GM10266 (cell line): ENCODE measurements at regions not wholly inside any gene's neighbourhood (a gene's known extent, or its start where the extent isn't known, plus 50 kb on each side); places are given as distances from the start of the nearest gene placed in this dataset.
"Not testable (repeated sequence)": the region's sequence is repeated elsewhere in the genome, so short reads cannot be mapped to it uniquely, and the experiment has no call there.

Experiments used
- DNase-seq: peaks from one replicate; pipeline ENCODE4 v3.0.0; 2012; ENCODE audit errors: extremely low spot score
- CTCF ChIP-seq: IDR thresholded peaks from 2 replicates; pipeline ENCODE4 v1.5.1; 2012; ENCODE audit warnings: mild to moderate bottlenecking, low read depth; ENCODE audit not compliant: control insufficient read depth, insufficient read depth; ENCODE audit errors: missing control alignments

- no peak for DNase-seq
- no peak for TF ChIP-seq CTCF
Measured at GRCh38 chrX:63186137-63186536, 165.0 kb downstream of the SPIN4 start.

DNA sequence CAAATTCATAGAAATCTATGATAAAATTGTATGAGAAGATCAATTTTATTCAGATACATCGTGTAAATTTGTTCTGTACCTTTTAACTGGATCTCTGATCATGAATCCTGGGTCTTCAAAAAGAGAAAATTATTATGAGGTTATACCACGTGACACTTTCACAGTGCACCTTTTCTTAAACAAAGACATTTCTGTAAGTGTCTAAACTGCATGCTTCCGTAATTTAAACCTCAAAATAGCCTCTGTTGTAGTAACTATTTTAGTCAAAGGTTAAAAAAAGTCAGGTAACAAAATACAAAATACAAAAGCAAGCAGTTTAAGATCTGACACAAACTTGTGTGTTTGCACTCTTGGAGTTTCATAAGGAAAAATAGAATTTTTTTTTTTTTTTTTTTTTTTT lies 171.3 kb downstream of the SPIN4 start:
- not testable (repeated sequence) for DNase-seq

- DNase-seq, result not testable (repeated sequence)
Measured at GRCh38 chrX:63176578-63176977, 174.6 kb downstream of the SPIN4 start.

- DNase-seq, result not testable (repeated sequence)
Measured at GRCh38 chrX:63173841-63174718, 177.1 kb downstream of the SPIN4 start.

DNA sequence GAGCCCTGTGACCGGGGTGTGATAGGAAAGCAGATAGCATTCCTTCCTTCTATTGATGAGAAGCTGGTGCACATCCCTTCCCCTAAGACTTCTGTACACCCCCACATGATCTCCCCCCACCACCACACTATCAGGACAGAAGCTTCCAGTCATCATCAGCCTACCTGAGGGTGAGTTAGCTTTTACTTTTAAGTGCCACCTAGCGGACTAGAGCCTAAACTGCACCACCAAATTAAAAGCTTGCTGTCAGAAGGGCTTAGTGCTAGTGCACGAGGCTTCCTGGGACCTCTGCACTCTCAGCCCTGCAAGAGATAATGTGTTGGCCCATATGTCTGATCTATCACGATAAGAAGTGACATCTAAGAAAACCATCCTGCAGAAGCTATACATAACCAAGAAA lies 181.7 kb downstream of the SPIN4 start:
- not testable (repeated sequence) for DNase-seq

- DNase-seq, result not testable (repeated sequence)
Measured at GRCh38 chrX:63168949-63169348, 182.2 kb downstream of the SPIN4 start.

DNA sequence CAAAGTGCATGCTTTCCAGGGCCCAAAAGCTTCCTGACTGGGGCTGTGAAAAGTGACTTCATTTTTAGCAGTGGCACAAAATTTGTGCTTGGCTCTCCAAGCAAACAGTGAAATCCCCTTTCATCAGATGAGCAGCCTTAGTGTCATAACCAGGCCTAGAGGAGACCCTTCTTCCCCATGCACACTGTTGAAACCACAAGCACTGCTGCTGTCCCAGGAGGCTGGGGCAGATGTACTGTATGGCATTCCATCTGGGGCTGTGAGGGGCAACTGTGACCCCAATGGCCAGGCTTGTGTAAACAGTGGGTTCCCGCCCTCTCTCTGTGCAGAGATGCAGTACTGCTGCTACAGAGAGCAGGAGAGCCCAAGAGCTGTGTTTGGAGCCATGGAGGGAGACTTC lies 184.1 kb downstream of the SPIN4 start:
- not testable (repeated sequence) for DNase-seq

DNA sequence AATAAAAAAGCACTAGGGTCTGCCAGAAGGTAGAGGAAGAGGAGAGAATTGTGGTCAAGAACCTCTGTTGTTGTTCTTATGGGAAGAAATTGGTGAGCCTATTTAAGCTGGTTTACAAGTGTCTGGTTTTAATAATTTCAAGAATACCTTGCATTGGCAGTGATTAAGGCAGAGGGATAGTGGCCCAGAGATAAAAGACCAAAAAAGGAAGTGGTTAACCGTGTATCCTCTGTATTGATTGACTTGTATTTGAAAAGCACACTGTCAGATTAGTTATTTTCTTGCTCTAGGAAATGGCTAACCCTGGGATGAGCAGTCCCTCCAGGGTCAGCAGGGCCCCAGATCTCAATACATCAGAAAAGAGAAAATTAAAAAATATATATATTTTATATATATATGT lies 190.1 kb downstream of the SPIN4 start:
- DNase-seq, result not testable (repeated sequence)

DNA sequence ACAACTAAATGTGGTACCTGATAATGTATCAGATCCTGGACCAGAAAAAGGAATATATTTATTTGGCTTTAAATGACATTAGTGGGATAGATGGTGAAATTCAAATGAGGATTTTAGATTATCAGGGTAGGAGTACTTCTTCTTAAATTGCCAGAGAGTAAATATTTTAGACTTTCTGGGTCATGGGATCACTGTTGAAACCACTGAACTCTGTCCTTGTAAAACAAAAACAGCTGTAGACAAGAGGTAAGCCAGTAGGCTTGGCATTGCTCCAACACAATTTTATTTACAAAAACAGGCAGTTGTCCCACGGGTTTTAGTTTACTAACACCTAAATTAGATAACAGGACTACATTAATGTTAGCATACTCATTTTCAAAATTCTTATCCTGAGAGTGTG lies 190.8 kb downstream of the SPIN4 start:
- DNase-seq, result not testable (repeated sequence)

- not testable (repeated sequence) for DNase-seq
Measured at GRCh38 chrX:63145526-63145925, 205.6 kb downstream of the SPIN4 start.

DNA sequence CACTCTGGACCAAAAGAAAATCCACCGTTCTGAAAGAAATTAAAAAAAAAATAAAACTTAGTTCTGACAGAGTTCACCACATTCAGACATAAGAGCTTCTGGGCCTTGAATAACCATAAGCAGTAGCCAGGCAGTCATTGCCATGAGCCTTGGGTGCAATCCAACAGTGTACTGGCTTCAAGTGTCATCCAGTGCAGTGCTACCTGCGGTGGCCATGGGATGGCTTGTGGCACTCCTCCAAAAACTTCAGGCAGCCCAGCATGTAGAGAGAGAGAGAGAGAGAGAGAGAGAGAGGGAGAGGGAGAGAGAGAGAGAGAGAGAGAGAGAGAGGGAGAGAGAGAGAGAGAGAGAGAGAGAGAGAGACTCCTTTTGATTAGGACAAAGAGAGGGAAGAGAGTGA lies 208.5 kb downstream of the SPIN4 start:
- DNase-seq, result not testable (repeated sequence)

DNA sequence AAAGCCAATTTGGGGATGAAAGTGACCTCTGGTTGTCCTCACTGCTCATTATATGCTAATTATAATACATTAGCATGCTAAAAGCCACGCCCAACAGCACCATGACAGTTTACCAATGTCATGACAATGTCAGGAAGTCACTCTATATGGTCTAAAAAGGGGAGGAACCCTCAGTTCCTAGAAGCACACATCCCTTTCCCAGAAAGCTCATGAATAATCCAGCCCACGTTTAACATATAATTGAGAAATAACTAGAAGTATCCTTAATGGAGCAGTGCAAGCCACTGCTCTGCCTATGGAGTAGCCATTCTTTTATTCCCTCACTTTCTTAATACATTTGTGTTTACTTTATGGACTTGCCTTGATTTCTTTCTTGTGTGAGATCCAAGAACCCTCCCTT lies 215.3 kb downstream of the SPIN4 start:
- DNase-seq, result not testable (repeated sequence)

DNA sequence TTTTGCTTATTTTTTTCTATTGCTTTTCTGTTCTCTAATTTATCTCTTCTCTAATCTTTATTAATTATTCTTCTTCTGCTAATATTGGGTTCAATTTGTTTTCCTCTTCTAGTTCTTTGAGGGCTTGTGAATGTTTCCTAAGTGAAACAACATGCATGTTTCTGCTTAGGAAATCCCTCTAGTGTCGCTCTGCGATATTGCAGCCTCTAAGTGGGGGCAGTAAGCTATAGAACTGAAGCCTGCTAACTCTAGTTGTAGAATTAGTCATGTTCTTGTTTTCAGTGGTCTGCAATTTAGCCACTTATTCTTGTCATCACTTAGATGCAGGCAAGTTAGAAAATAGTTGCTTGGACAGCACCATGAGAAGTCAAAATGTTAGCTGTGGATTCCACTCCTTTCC lies 222.6 kb downstream of the SPIN4 start:
- TF ChIP-seq CTCF, result peak; percentile 22
- no peak for DNase-seq

GRCh38 chrX:63115196-63115595 lies 235.9 kb downstream of the SPIN4 start:
- no peak for DNase-seq
- TF ChIP-seq CTCF, result no peak
